Upper lobe of left lung (tissue), 4 donors: ENCODE measurements at regions not wholly inside any gene's neighbourhood (a gene's known extent, or its start where the extent isn't known, plus 50 kb on each side); places are given as distances from the start of the nearest gene placed in this dataset.

Experiments
- CTCF ChIP-seq, 6 experiments: fragments of 450-650 bp in 4 of 6; fragments of 200-600 bp in 2 of 6; sonication (generic) in 2 of 6; IDR thresholded peaks; one replicate each; pipeline ENCODE4 v1.5.1; 2016 to 2019; ENCODE audit warnings: antibody characterized with exemption in 6 of 6
- EP300 ChIP-seq, 4 donors: sonication (generic); formaldehyde crosslinking; IDR thresholded peaks; one replicate each; pipeline ENCODE4 v1.5.1; 2017; ENCODE audit warnings: antibody characterized with exemption in 4 of 4, control low read depth in 2 of 4
- POLR2A ChIP-seq, 4 donors: fragments of 450-650 bp; IDR thresholded peaks; one replicate each; pipeline ENCODE4 v1.5.1; 2016 to 2017; ENCODE audit warnings: antibody characterized with exemption in 4 of 4, mild to moderate bottlenecking in 2 of 4

GRCh38 chr20:57111028-57111373 lies 155.4 kb downstream of the BMP7 start:
- TF ChIP-seq CTCF (IDR thresholded peaks at IDR 0.05), result no peak
- TF ChIP-seq POLR2A (IDR thresholded peaks at IDR 0.05), result no peak
- no peak for TF ChIP-seq EP300 (IDR thresholded peaks at IDR 0.05)
